GM12892 (cell line): ENCODE measurements at regions not wholly inside any gene's neighbourhood (a gene's known extent, or its start where the extent isn't known, plus 50 kb on each side); places are given as distances from the start of the nearest gene placed in this dataset.

ENCODE experiments used
- POLR2A ChIP-seq: IDR thresholded peaks from 2 replicates; pipeline ENCODE4 v1.6.1; 2011; ENCODE audit warnings: low read depth, low read length, control low read depth
- POLR2AphosphoS5 ChIP-seq: IDR thresholded peaks from 2 replicates; pipeline ENCODE4 v1.6.1; 2011; ENCODE audit warnings: low read depth, low read length, control low read depth
- TAF1 ChIP-seq: IDR thresholded peaks from 2 replicates; pipeline ENCODE4 v1.6.1; 2011; ENCODE audit warnings: low read depth, mild to moderate bottlenecking, control low read depth, low read length, borderline replicate concordance

DNA sequence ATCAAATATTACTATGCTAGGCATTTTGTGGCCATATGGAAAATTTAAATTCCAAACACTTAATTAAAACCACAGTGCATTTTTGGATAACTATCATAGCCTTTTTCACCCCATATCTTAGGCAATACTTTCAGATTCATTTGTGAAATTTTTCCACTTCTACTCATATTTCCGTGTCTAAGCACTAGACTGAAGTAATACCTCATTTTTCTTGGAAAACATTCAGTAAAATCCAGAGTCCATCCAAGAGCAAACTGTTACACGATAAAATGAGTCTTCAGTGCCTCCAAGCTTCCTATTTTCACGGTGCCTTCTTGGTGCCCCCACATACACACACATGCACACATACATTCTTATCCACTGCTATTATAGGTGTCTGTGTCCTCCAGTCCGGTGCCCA, 845.9 kb downstream of the TBL1XR1 start:
- TF ChIP-seq POLR2AphosphoS5 = no peak
- TF ChIP-seq POLR2A = no peak
- TF ChIP-seq TAF1 = no peak
